ENCODE measurements at regions not wholly inside any gene's neighbourhood (a gene's known extent, or its start where the extent isn't known, plus 50 kb on each side); places are given as distances from the start of the nearest gene placed in this dataset.
"Not testable (repeated sequence)": the region's sequence is repeated elsewhere in the genome, so short reads cannot be mapped to it uniquely, and the experiment has no call there.

GRCh38 chr10:64573623-64574325, 1052.6 kb downstream of the REEP3 start:
- no peaks in the 10 kb centered on the region for H3K36me3 Mint-ChIP-seq
- ATAC-seq (ENCODE audit: low read depth) (no peak), DNase-seq (ENCODE audit: low spot score in 2 of 2) (no peak)
- no peaks in the 10 kb centered on the region for H3K4me1 Mint-ChIP-seq
- H3K9me3 Mint-ChIP-seq, result peaks cover 2% of the 10 kb centered on the region
- H3K4me3 Mint-ChIP-seq, result no peak overlapping the region
- H3K27ac Mint-ChIP-seq, result no peak overlapping the region
- no peaks in the 10 kb centered on the region for H3K27me3 Mint-ChIP-seq

GRCh38 chr10:64574371-64574770, 1053.2 kb downstream of the REEP3 start:
- Mint-ChIP-seq H3K4me3 (no peak overlapping the region), H3K4me1 (no peaks in the 10 kb centered on the region), H3K27ac (no peak overlapping the region), H3K9me3 (peaks cover 2% of the 10 kb centered on the region), H3K27me3 (no peaks in the 10 kb centered on the region), H3K36me3 (no peaks in the 10 kb centered on the region)
- ATAC-seq (ENCODE audit: low read depth), result no peak
- no peak for DNase-seq (ENCODE audit: low spot score in 2 of 2)

- DNase-seq (ENCODE audit: low spot score in 2 of 2), result no peak
- Mint-ChIP-seq H3K9me3 (no peaks in the 10 kb centered on the region), H3K27me3 (no peaks in the 10 kb centered on the region), H3K4me1 (no peaks in the 10 kb centered on the region), H3K36me3 (no peaks in the 10 kb centered on the region), H3K27ac (no peak overlapping the region), H3K4me3 (no peak overlapping the region)
- ATAC-seq (ENCODE audit: low read depth), result no peak
These were observed 1055.3 kb downstream of the REEP3 start for GRCh38 chr10:64576497-64576896.

- H3K4me3 Mint-ChIP-seq; H3K27me3 Mint-ChIP-seq; H3K27ac Mint-ChIP-seq; DNase-seq (ENCODE audit: low spot score in 2 of 2); H3K9me3 Mint-ChIP-seq; ATAC-seq (ENCODE audit: low read depth); H3K4me1 Mint-ChIP-seq; H3K36me3 Mint-ChIP-seq: not testable (repeated sequence)
These were observed 1057.6 kb downstream of the REEP3 start for GRCh38 chr10:64578757-64579156.

- H3K27me3 Mint-ChIP-seq, result no peaks in the 10 kb centered on the region
- peaks cover 9% of the 10 kb centered on the region for H3K9me3 Mint-ChIP-seq
- H3K4me3 Mint-ChIP-seq, result no peak overlapping the region
- DNase-seq (ENCODE audit: low spot score in 2 of 2) (no peak), ATAC-seq (ENCODE audit: low read depth) (no peak)
- no peaks in the 10 kb centered on the region for H3K4me1 Mint-ChIP-seq
- H3K36me3 Mint-ChIP-seq, result no peaks in the 10 kb centered on the region
- H3K27ac Mint-ChIP-seq, result no peak overlapping the region
These were observed 1065.8 kb downstream of the REEP3 start for GRCh38 chr10:64586934-64587503.

- Mint-ChIP-seq H3K27me3 (no peaks in the 10 kb centered on the region), H3K36me3 (no peaks in the 10 kb centered on the region), H3K9me3 (peaks cover 6% of the 10 kb centered on the region), H3K4me1 (no peaks in the 10 kb centered on the region), H3K27ac (no peak overlapping the region), H3K4me3 (no peak overlapping the region)
- no peak for ATAC-seq (ENCODE audit: low read depth)
- DNase-seq (ENCODE audit: low spot score in 2 of 2), result no peak
These were observed 1072.9 kb downstream of the REEP3 start for GRCh38 chr10:64594072-64594471.

- DNase-seq (ENCODE audit: low spot score in 2 of 2) (no peak), ATAC-seq (ENCODE audit: low read depth) (no peak)
- Mint-ChIP-seq H3K4me3 (no peak overlapping the region), H3K9me3 (peaks cover 5% of the 10 kb centered on the region), H3K27me3 (no peaks in the 10 kb centered on the region), H3K36me3 (no peaks in the 10 kb centered on the region), H3K4me1 (no peaks in the 10 kb centered on the region), H3K27ac (no peak overlapping the region)
These were observed 1077.4 kb downstream of the REEP3 start for GRCh38 chr10:64598600-64598999.

- Mint-ChIP-seq H3K4me1 (no peaks in the 10 kb centered on the region), H3K36me3 (no peaks in the 10 kb centered on the region), H3K9me3 (peaks cover 5% of the 10 kb centered on the region), H3K27ac (no peak overlapping the region), H3K4me3 (no peak overlapping the region), H3K27me3 (no peaks in the 10 kb centered on the region)
- DNase-seq (ENCODE audit: low spot score in 2 of 2) (no peak), ATAC-seq (ENCODE audit: low read depth) (no peak)
These were observed 1080.1 kb downstream of the REEP3 start for GRCh38 chr10:64601298-64601697.

- DNase-seq (ENCODE audit: low spot score in 2 of 2) (no peak), ATAC-seq (ENCODE audit: low read depth) (no peak)
- no peak overlapping the region for H3K4me3 Mint-ChIP-seq
- no peaks in the 10 kb centered on the region for H3K27me3 Mint-ChIP-seq
- no peak overlapping the region for H3K27ac Mint-ChIP-seq
- H3K4me1 Mint-ChIP-seq, result no peaks in the 10 kb centered on the region
- H3K36me3 Mint-ChIP-seq, result no peaks in the 10 kb centered on the region
- peaks cover 5% of the 10 kb centered on the region for H3K9me3 Mint-ChIP-seq
These were observed 1095.9 kb downstream of the REEP3 start for GRCh38 chr10:64617085-64617484.

- H3K27me3 Mint-ChIP-seq, result no peaks in the 10 kb centered on the region
- no peak for DNase-seq (ENCODE audit: low spot score in 2 of 2)
- no peak overlapping the region for H3K27ac Mint-ChIP-seq
- H3K36me3 Mint-ChIP-seq, result no peaks in the 10 kb centered on the region
- no peak for ATAC-seq (ENCODE audit: low read depth)
- H3K4me3 Mint-ChIP-seq, result no peak overlapping the region
- no peaks in the 10 kb centered on the region for H3K4me1 Mint-ChIP-seq
- H3K9me3 Mint-ChIP-seq, result peaks cover 5% of the 10 kb centered on the region
These were observed 1097.9 kb downstream of the REEP3 start for GRCh38 chr10:64619102-64619501.

- Mint-ChIP-seq H3K4me3 (no peak overlapping the region), H3K9me3 (peaks cover 5% of the 10 kb centered on the region), H3K36me3 (no peaks in the 10 kb centered on the region), H3K4me1 (no peaks in the 10 kb centered on the region), H3K27ac (no peak overlapping the region), H3K27me3 (no peaks in the 10 kb centered on the region)
- DNase-seq (ENCODE audit: low spot score in 2 of 2) (no peak), ATAC-seq (ENCODE audit: low read depth) (no peak)
These were observed 1105.7 kb downstream of the REEP3 start for GRCh38 chr10:64626924-64627323.

GRCh38 chr10:64630534-64630933, 1109.3 kb downstream of the REEP3 start:
- Mint-ChIP-seq H3K4me1 (no peaks in the 10 kb centered on the region), H3K27me3 (no peaks in the 10 kb centered on the region), H3K4me3 (no peak overlapping the region), H3K27ac (no peak overlapping the region), H3K9me3 (peaks cover 5% of the 10 kb centered on the region), H3K36me3 (no peaks in the 10 kb centered on the region)
- no peak for DNase-seq (ENCODE audit: low spot score in 2 of 2)
- no peak for ATAC-seq (ENCODE audit: low read depth)

GRCh38 chr10:64635906-64636305, 1114.7 kb downstream of the REEP3 start:
- Mint-ChIP-seq H3K27ac (no peak overlapping the region), H3K4me1 (no peaks in the 10 kb centered on the region), H3K36me3 (no peaks in the 10 kb centered on the region), H3K4me3 (no peak overlapping the region), H3K27me3 (no peaks in the 10 kb centered on the region), H3K9me3 (no peaks in the 10 kb centered on the region)
- DNase-seq (ENCODE audit: low spot score in 2 of 2) (no peak), ATAC-seq (ENCODE audit: low read depth) (no peak)

GRCh38 chr10:64636461-64636860, 1115.3 kb downstream of the REEP3 start:
- Mint-ChIP-seq H3K36me3 (no peaks in the 10 kb centered on the region), H3K4me3 (no peak overlapping the region), H3K27me3 (no peaks in the 10 kb centered on the region), H3K4me1 (no peaks in the 10 kb centered on the region), H3K9me3 (no peaks in the 10 kb centered on the region), H3K27ac (no peak overlapping the region)
- ATAC-seq (ENCODE audit: low read depth) (no peak), DNase-seq (ENCODE audit: low spot score in 2 of 2) (no peak)

GRCh38 chr10:64637939-64638338, 1116.7 kb downstream of the REEP3 start:
- no peaks in the 10 kb centered on the region for H3K4me1 Mint-ChIP-seq
- H3K9me3 Mint-ChIP-seq, result no peaks in the 10 kb centered on the region
- DNase-seq (ENCODE audit: low spot score in 2 of 2) (no peak), ATAC-seq (ENCODE audit: low read depth) (no peak)
- no peaks in the 10 kb centered on the region for H3K36me3 Mint-ChIP-seq
- no peaks in the 10 kb centered on the region for H3K27me3 Mint-ChIP-seq
- no peak overlapping the region for H3K27ac Mint-ChIP-seq
- no peak overlapping the region for H3K4me3 Mint-ChIP-seq
